ENCODE measurements at regions not wholly inside any gene's neighbourhood (a gene's known extent, or its start where the extent isn't known, plus 50 kb on each side); places are given as distances from the start of the nearest gene placed in this dataset.

- H3K9me3 ChIP-seq = no peaks in the 10 kb centered on the region
- no peaks in the 10 kb centered on the region for H3K36me3 ChIP-seq (ENCODE audit: insufficient read depth in 1 of 2, low read depth in 1 of 2)
- no peak for TF ChIP-seq CTCF (IDR thresholded peaks at IDR 0.05)
- ATAC-seq (no peak), DNase-seq (no peak)
- no peaks in the 10 kb centered on the region for H3K4me1 ChIP-seq
- H3K27me3 ChIP-seq (ENCODE audit: insufficient read depth in 3 of 3, low read length in 2 of 3) = peaks cover 0 to 8% (median 3%) of the 10 kb centered on the region in 3 donors
- H3K27ac ChIP-seq = no peak overlapping the region
- no peak overlapping the region for H3K4me3 ChIP-seq
- intact Hi-C loops (cut with DNase I) = no loop called here
Observed at GRCh38 chr5:141732417-141732816, 50.4 kb upstream of the ARAP3 start.

All from psoas muscle (tissue), 6 donors.